T47D (cell line): ENCODE measurements at regions not wholly inside any gene's neighbourhood (a gene's known extent, or its start where the extent isn't known, plus 50 kb on each side); places are given as distances from the start of the nearest gene placed in this dataset.
"Not testable (repeated sequence)": the region's sequence is repeated elsewhere in the genome, so short reads cannot be mapped to it uniquely, and the experiment has no call there.

Experiments
- DNase-seq, 2 experiments: peaks; one replicate each; pipeline versions ENCODE4 v3.0.0 to v3.0.0-alpha.2; 2011 to 2012; ENCODE audit warnings: low read depth in 1 of 2, low spot score in 1 of 2
- JUND ChIP-seq: IDR thresholded peaks from 2 replicates; pipeline ENCODE4 v1.6.1; 2012; ENCODE audit warnings: low read depth
- in situ Hi-C: cut with HindIII; loops from 2 replicates; pipeline ENCODE4 v1.10.0; 2016; ENCODE audit warnings: low sequenced_read_pairs, low pct_unique_long_range_greater_than_20kb

- TF ChIP-seq JUND = no peak
- in situ Hi-C loops = no loop called here
- DNase-seq = no peak
Measured at GRCh38 chr5:82511134-82511533, 233.0 kb upstream of the RPS23 start.

DNA sequence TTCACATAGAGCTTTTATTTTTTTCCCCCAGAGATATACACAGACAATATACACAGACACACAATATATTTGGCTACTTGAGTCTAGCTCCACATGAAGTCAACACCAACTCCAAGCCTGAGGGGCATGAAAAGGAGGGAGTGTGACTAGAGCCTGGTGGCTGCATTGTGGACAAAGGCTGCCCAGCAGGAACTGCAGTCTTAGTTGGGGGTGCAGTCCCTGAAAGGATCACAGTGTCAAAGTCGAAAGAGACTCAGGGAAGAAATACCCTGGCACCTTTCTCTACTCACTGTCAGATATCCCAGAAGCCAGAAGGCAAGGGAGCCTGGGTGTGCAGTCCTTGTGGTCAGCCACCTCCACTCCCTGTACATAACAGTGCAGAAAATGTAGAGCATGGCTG, 231.6 kb upstream of the RPS23 start:
- no peak for DNase-seq
- TF ChIP-seq JUND = no peak
- in situ Hi-C loops = no loop called here

GRCh38 chr5:82506390-82506789, 228.2 kb upstream of the RPS23 start:
- DNase-seq, in situ Hi-C loops: not testable (repeated sequence)

DNA sequence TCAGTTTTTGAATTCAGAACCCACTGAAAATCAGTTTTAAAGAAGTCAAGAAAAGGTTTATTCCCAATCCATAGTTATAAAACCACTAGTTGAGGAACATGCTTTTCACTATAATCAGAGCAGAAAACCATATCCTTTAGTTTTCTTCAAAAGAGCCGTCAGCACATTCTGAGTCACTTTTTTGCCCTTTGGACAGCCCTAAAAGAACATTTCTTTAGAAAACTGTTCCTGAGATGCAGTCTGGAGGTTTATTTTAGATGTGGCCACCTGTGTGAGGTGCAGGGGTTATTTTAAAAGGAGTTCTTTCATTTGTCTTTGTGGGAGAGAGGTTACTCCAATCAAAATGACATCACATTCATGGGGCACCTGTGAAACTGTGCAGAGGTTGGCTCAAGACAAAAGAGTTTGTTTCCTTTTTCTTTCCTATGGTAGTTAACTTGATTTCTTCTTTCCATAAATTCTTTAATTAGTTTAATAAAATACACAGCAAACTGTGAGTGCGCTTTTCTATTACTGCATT, 221.6 kb upstream of the RPS23 start:
- no peak for TF ChIP-seq JUND
- in situ Hi-C loops = no loop called here
- no peak for DNase-seq

DNA sequence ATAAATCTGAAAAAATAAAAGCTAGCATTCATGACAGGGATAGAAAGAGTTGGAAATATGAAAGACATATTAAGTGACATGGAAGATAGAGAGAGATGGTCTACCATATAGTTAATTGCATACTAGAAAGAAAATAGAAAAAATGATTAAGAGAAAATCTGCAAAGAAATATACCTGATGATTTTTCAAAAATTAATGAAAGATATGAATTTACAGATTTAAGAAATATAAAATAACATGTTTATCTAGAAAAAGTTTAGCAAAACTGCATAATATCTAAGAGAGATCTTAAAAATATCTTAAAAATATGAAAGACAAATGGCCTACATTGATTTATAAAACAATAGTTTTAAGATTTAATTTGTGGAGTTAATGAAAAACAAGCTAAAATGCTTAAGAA, 219.1 kb upstream of the RPS23 start:
- no peak for TF ChIP-seq JUND
- no peak for DNase-seq
- in situ Hi-C loops = no loop called here

DNA sequence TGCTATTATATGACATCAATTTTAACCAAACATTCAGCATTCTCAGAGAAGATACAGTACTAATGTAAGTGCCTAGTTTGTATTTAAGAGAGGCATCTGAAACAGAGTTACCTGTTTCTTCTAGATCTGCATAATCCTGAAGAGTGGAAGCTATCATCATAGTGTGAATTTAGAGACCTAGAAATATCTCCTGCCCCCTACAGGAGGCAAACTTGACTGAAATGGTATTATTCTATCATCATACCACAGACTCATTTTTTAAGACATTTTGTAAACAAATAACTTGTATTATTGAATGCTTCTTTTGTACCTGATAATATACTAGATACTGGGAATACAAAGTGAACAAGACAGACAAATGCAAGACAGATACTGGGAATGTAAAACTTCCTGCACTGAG, 216.8 kb upstream of the RPS23 start:
- DNase-seq = no peak
- in situ Hi-C loops = no loop called here
- no peak for TF ChIP-seq JUND

- DNase-seq = no peak
- TF ChIP-seq JUND = no peak
- in situ Hi-C loops = no loop called here
Measured at GRCh38 chr5:82493221-82493620, 215.1 kb upstream of the RPS23 start.

DNA sequence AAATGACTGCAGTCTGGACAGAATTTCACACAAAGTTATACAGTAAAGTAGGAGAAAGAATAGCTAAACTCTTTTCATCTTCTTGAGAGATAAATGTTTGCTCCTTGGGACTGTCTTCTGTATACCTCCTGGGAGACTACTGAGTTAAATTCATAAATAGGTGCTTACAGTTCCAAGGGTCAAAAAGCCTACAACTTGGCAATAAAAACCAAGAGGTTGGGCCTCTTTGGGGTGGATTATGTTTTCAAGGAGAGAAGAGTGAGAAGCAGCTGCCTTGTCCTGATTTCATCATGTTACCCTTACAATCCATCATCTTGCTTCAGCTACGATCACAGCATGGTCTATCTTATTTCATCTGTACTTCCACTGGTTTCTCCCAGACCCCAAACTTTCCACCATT, 213.2 kb upstream of the RPS23 start:
- DNase-seq = no peak
- no peak for TF ChIP-seq JUND
- in situ Hi-C loops = no loop called here

GRCh38 chr5:82489683-82490082, 211.5 kb upstream of the RPS23 start:
- no peak for TF ChIP-seq JUND
- DNase-seq = no peak
- in situ Hi-C loops = no loop called here

- no peak for DNase-seq
- in situ Hi-C loops = no loop called here
- TF ChIP-seq JUND = no peak
Measured at GRCh38 chr5:82487131-82487530, 209.0 kb upstream of the RPS23 start.

- no peak for TF ChIP-seq JUND
- no peak for DNase-seq
- in situ Hi-C loops = no loop called here
Measured at GRCh38 chr5:82480331-82480730, 202.2 kb upstream of the RPS23 start.

DNA sequence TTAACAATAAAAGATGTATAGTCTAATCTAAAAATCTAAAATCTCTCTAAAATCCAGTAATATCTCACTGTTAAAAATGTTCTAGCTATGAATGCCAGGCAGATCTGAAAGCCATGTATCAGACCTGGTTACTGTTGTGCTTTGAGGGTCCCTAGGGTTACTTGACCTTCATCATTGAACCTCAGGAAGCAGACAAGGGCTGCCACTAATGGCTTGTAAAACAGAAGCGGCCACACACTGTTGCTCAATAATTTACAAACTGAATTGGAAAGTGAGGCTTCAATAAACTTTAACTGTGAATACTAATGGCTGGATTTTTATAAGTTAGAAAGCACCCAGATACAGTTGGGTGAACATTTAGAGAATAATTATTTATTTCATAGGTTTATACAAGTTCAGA, 198.0 kb upstream of the RPS23 start:
- no peak for DNase-seq
- in situ Hi-C loops = no loop called here
- no peak for TF ChIP-seq JUND

GRCh38 chr5:82473262-82473661, 195.1 kb upstream of the RPS23 start:
- in situ Hi-C loops = no loop called here
- no peak for DNase-seq
- TF ChIP-seq JUND = no peak

- DNase-seq = no peak
- TF ChIP-seq JUND = no peak
- in situ Hi-C loops = no loop called here
Measured at GRCh38 chr5:82470185-82470994, 192.2 kb upstream of the RPS23 start.
